Thymus (tissue), 11 donors: ENCODE measurements at regions not wholly inside any gene's neighbourhood (a gene's known extent, or its start where the extent isn't known, plus 50 kb on each side); places are given as distances from the start of the nearest gene placed in this dataset.

ENCODE experiments used
- DNase-seq, 9 donors: peaks; one replicate each; pipeline ENCODE4 v3.0.0-alpha.2; 2013; ENCODE audit warnings: low spot score in 9 of 9, low read depth in 6 of 9, missing footprints in 1 of 9
- H3K27ac ChIP-seq, 2 donors: one replicate each; pipeline ENCODE4 v1.5.1; 2013; ENCODE audit warnings: control low read depth in 1 of 2, low read depth in 1 of 2, low read length in 1 of 2, mild to moderate bottlenecking in 1 of 2, moderate library complexity in 1 of 2
- H3K27me3 ChIP-seq, 2 donors: one replicate each; pipeline ENCODE4 v1.5.1; 2013; ENCODE audit warnings: low read length in 1 of 2; ENCODE audit not compliant: control insufficient read depth in 2 of 2, insufficient read depth in 1 of 2
- H3K36me3 ChIP-seq, 2 donors: one replicate each; pipeline ENCODE4 v1.5.1; 2013; ENCODE audit warnings: low read length in 1 of 2, mild to moderate bottlenecking in 1 of 2, moderate library complexity in 1 of 2; ENCODE audit not compliant: control insufficient read depth in 2 of 2, insufficient read depth in 2 of 2
- H3K4me1 ChIP-seq, 2 donors: one replicate each; pipeline ENCODE4 v1.5.1; 2013; ENCODE audit warnings: low read length in 2 of 2; ENCODE audit not compliant: control insufficient read depth in 2 of 2, insufficient read depth in 2 of 2
- H3K4me3 ChIP-seq, 2 donors: one replicate each; pipeline ENCODE4 v1.5.1; 2013; ENCODE audit warnings: low read length in 2 of 2, control low read depth in 1 of 2, mild to moderate bottlenecking in 1 of 2
- H3K9me3 ChIP-seq, 2 donors: one replicate each; pipeline ENCODE4 v1.5.1; 2013; ENCODE audit warnings: low read length in 1 of 2, mild to moderate bottlenecking in 1 of 2; ENCODE audit not compliant: control insufficient read depth in 2 of 2, insufficient read depth in 1 of 2
- WGBS: extraction: QIAGEN DNeasy Blood & Tissue Kit; methylation state at CpG from one replicate; pipeline ENCODE4 v1.1.7; 2013; 5-methylcytosine and 5-hydroxymethylcytosine counted together
- donor health status: healthy.

DNA sequence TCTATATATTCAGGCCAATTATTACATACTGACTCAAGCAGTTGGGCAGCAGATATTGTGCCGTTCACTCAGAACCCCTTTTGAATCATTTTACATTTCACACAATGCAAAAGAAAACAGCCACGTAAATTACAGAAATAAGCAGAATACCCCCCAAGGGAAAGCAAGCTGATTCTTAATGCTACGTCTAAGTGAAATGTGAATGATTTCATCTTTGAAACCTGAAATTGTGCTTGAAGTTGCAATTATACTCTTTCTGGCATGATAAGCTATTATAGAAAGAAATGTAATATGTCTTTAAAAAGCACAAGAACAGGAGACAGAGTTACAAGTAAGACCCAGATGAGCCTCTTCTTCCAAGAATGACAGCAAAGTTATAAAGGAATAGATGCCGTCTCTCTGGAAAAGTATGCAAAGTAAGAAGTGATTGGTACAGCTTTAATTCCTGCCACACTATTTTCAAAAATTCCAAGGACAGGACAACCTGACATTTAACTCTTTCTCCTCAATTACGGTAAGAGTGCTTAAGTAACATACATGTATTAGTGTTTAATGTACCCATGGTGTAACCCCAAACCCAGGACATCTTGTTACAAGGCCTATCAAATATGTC, 891.5 kb upstream of the ADGRL2 start:
- DNase-seq = no peak
- no peak overlapping the region for H3K4me3 ChIP-seq
- H3K27ac ChIP-seq = no peak overlapping the region
- 75% methylated on average over 5 of the region's 5 CpGs for WGBS
- H3K4me1 ChIP-seq = no peaks in the 10 kb centered on the region
- no peaks in the 10 kb centered on the region for H3K9me3 ChIP-seq
- H3K27me3 ChIP-seq = no peaks in the 10 kb centered on the region
- H3K36me3 ChIP-seq = no peaks in the 10 kb centered on the region

DNA sequence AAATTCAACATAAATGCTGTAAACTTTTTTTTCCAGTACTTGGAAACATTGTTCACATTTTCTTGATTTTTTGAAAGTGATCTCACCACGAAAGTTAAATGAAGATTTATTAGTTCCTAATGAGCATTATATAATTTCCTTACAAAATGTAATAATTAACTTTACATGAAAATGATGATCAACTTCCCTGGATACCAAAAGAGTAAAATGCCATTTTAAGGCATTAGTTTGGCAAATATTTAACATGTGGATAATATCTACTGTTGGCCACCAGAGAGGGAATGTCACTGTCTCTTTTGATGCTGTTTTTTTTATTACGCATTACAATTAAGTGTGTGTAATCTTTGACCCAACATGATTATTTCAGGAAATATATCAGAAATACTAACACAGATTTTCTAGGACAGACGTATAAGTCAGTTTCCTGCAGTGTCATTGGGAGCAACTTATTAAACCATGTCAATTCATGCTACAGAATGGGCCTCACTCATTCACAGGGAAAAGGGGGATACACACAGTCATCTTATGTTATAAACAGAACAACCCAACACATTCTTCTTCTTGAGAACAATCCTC, 903.9 kb upstream of the ADGRL2 start:
- WGBS = 96% methylated on average over 3 of the region's 3 CpGs
- DNase-seq = no peak
- H3K4me3 ChIP-seq = no peak overlapping the region
- no peaks in the 10 kb centered on the region for H3K36me3 ChIP-seq
- H3K4me1 ChIP-seq = no peaks in the 10 kb centered on the region
- H3K27ac ChIP-seq = no peak overlapping the region
- no peaks in the 10 kb centered on the region for H3K9me3 ChIP-seq
- no peaks in the 10 kb centered on the region for H3K27me3 ChIP-seq

DNA sequence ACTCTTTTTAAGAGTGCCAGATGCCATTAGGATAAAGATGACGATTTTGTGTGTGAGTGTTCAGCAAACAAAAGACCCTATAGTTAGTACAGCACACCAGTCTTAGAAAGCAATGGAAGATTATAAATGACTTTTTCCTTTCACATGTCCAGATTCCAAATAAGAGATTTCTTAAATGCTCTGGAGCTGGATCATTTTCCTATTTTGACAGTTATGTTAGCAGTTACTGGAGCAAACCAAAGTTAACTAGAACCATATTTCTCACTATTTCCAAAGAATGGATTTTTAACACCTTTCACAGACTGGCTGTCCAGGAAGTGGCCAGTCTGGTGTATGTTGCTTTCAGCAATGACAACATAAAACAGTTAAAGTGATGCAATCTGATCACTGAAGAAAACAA, 905.8 kb upstream of the ADGRL2 start:
- H3K4me3 ChIP-seq = no peak overlapping the region
- H3K9me3 ChIP-seq = no peaks in the 10 kb centered on the region
- H3K36me3 ChIP-seq = no peaks in the 10 kb centered on the region
- H3K4me1 ChIP-seq = no peaks in the 10 kb centered on the region
- WGBS = 89% methylated on average over 1 of the region's 1 CpG
- H3K27ac ChIP-seq = no peak overlapping the region
- no peak for DNase-seq
- H3K27me3 ChIP-seq = no peaks in the 10 kb centered on the region

DNA sequence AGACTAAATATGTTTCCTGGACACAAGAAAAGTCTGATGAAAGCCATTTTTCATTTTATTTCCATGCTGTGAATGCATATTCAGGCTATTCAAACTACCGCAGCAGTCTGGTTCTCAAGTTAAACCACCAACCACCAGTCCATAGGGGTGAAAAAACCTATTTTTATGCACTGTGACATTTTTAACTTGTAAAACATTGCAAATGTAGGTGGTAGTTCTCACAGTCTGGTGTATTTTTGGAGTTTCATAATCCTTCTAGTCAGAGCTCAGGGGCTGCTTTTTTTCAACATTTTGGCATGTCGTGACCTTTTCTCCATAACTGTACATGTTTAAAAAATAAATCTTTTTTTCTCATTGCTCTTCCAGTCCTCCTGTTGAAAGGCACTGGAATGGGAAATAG, 907.6 kb upstream of the ADGRL2 start:
- no peaks in the 10 kb centered on the region for H3K9me3 ChIP-seq
- H3K27ac ChIP-seq = no peak overlapping the region
- no peak overlapping the region for H3K4me3 ChIP-seq
- no peaks in the 10 kb centered on the region for H3K36me3 ChIP-seq
- no peaks in the 10 kb centered on the region for H3K27me3 ChIP-seq
- 16% methylated on average over 2 of the region's 2 CpGs for WGBS
- no peak for DNase-seq
- no peaks in the 10 kb centered on the region for H3K4me1 ChIP-seq

DNA sequence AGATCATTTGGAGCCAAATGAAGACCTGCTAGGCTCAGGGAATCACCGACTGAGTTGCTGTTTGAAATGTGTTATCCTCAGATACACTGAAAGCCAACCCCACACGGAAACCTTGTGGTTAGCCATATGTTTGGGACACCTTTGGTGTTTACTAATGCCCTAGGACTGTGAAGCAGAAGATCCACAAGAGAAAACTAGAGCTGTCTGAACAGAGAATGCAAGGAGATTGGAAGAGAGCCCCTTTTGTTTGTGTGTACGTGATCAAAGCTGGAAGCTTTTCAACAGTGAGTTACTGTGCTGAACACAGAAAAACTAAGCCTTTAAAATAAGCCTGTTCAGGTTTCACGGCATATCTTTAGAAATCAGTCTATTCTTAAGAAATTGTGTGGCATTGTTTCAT, 908.2 kb upstream of the ADGRL2 start:
- 4% methylated on average over 4 of the region's 4 CpGs for WGBS
- Histone ChIP-seq H3K36me3 (no peaks in the 10 kb centered on the region), H3K4me1 (no peaks in the 10 kb centered on the region), H3K27me3 (no peaks in the 10 kb centered on the region), H3K4me3 (no peak overlapping the region), H3K9me3 (no peaks in the 10 kb centered on the region), H3K27ac (no peak overlapping the region)
- peak in 2 of 9 donors; percentile 1 to 9 for DNase-seq

DNA sequence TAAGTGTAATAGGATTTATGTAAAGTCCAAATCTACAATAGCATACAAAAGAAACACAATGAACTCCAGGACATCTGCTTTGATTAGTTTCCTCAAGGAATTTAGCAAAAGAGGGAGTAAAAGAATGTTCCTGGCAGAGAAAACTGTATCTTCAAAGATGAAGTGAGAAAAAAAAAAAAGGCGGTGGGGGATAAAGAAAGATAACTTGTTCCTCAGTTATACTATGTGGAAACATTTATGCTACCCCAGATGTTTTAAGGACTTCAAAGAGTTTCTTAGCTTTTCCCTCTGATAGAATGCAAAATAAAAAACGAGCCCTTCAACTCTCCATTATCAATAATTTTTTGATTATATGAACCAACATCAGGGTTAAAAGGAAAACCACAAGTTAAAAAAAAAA, 908.9 kb upstream of the ADGRL2 start:
- DNase-seq = no peak
- 50% methylated on average over 2 of the region's 2 CpGs for WGBS
- H3K9me3 ChIP-seq = no peaks in the 10 kb centered on the region
- no peaks in the 10 kb centered on the region for H3K27me3 ChIP-seq
- no peaks in the 10 kb centered on the region for H3K36me3 ChIP-seq
- no peak overlapping the region for H3K27ac ChIP-seq
- no peaks in the 10 kb centered on the region for H3K4me1 ChIP-seq
- no peak overlapping the region for H3K4me3 ChIP-seq

DNA sequence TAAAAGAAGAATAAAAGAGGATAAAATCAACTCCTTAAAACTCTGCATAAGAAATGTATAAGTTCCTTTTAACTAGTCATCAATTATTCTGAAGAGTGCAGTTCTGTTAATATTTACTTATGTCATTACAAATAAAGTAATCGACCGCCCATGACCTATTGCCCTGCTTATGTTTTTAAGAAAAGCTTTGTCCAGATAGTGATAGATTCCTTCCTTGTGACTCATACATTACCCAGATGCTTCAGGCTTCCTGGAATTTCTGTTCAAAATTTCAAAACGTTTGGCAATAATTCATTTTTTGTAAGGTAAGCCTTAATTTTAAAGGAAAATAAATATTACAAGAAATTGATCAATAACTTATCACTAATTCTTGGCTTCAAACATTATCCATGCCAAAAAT, 918.2 kb upstream of the ADGRL2 start:
- Histone ChIP-seq H3K4me1 (no peaks in the 10 kb centered on the region), H3K27ac (no peak overlapping the region), H3K36me3 (no peaks in the 10 kb centered on the region), H3K27me3 (no peaks in the 10 kb centered on the region), H3K4me3 (no peak overlapping the region), H3K9me3 (no peaks in the 10 kb centered on the region)
- DNase-seq = no peak
- 91% methylated on average over 3 of the region's 3 CpGs for WGBS

DNA sequence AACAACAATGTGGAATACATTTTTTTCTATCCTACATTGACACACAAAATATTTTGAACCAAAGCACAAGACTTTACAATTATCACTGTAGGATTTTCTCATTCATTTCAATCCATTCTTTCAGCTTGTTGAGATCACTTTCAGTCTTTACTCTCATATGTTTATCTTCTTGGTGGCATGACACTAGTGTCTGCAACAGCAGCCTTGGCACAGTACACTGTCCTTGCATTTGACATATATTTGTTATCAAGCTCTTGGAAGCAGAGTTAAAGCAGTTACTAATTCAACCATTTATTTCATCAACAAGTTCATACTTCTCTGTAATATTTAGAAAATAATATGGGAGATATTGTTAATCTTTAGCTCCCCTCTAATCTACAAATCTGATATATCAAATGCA, 922.4 kb upstream of the ADGRL2 start:
- Histone ChIP-seq H3K27me3 (no peaks in the 10 kb centered on the region), H3K4me1 (no peaks in the 10 kb centered on the region), H3K36me3 (no peaks in the 10 kb centered on the region), H3K4me3 (no peak overlapping the region), H3K27ac (no peak overlapping the region), H3K9me3 (no peaks in the 10 kb centered on the region)
- no peak for DNase-seq

DNA sequence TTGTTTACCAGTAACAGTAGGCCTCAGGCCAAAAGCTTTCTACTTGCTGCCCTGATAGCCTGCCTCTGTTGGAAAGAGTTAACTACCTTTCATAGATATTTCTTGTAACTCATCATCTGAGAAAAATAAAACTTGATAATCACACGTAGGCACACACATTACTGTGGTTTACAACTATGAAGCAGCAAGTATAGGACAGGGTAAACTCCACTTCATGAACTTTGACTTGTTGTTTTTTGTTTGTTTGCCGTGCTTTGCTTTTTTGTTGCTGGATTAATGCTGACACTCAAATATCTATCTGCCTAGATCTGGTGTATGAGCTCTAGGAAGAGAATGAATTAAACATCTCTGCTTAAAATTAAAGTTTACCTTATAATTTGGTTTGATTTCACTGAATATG, 924.7 kb upstream of the ADGRL2 start:
- H3K4me1 ChIP-seq = no peaks in the 10 kb centered on the region
- DNase-seq = no peak
- H3K27ac ChIP-seq = no peak overlapping the region
- no peak overlapping the region for H3K4me3 ChIP-seq
- H3K27me3 ChIP-seq = no peaks in the 10 kb centered on the region
- 97% methylated on average over 2 of the region's 2 CpGs for WGBS
- no peaks in the 10 kb centered on the region for H3K36me3 ChIP-seq
- no peaks in the 10 kb centered on the region for H3K9me3 ChIP-seq
